Esophagus squamous epithelium (tissue), 5 donors: ENCODE measurements at regions not wholly inside any gene's neighbourhood (a gene's known extent, or its start where the extent isn't known, plus 50 kb on each side); places are given as distances from the start of the nearest gene placed in this dataset.

ENCODE experiments used
- DNase-seq: peaks from one replicate; lab custom pipeline; 2025; lab: John Stamatoyannopoulos, UW
- H3K27ac ChIP-seq, 4 donors: fragments of 200-600 bp; sonication (generic); one replicate each; pipeline ENCODE4 v1.5.1; 2016 to 2019; ENCODE audit warnings: mild to moderate bottlenecking in 1 of 4
- H3K27me3 ChIP-seq, 4 donors: fragments of 200-600 bp; sonication (generic); 1 replicate in 3 of 4; 2 replicates in 1 of 4; pipeline versions ENCODE4 v1.5.1 to v1.6.0; 2017 to 2021; ENCODE audit warnings: antibody characterized with exemption in 1 of 4
- H3K36me3 ChIP-seq, 3 donors: fragments of 200-600 bp; sonication (generic); one replicate each; pipeline ENCODE4 v1.5.1; 2016 to 2019
- H3K4me1 ChIP-seq, 3 donors: fragments of 200-600 bp; sonication (generic); one replicate each; pipeline ENCODE4 v1.5.1; 2017 to 2019
- H3K4me3 ChIP-seq, 4 donors: fragments of 200-600 bp; sonication (generic); 1 replicate in 3 of 4; 2 replicates in 1 of 4; pipeline ENCODE4 v1.5.1; 2016 to 2019; ENCODE audit warnings: mild to moderate bottlenecking in 2 of 4, moderate library complexity in 1 of 4
- H3K9me3 ChIP-seq, 3 donors: fragments of 200-600 bp; sonication (generic); one replicate each; pipeline ENCODE4 v1.5.1; 2016 to 2019
- POLR2A ChIP-seq, 4 donors: fragments of 450-650 bp; IDR thresholded peaks; one replicate each; pipeline ENCODE4 v1.6.1; 2017; ENCODE audit warnings: antibody characterized with exemption in 4 of 4, mild to moderate bottlenecking in 4 of 4, moderate library complexity in 3 of 4
- WGBS, 2 donors: methylation state at CpG; one replicate each; pipeline ENCODE4 v1.1.5; 2018; 5-methylcytosine and 5-hydroxymethylcytosine counted together
- intact Hi-C: fragments of 100-400 bp; cut with DNase I; formaldehyde crosslinking; loops from one replicate; pipeline ENCODE4 v1.15.0; 2022
- TF ChIP-seq, protein P1 (sequence below), 6 experiments: fragments of 450-650 bp in 4 of 6; fragments of 200-600 bp in 2 of 6; sonication (generic) in 2 of 6; IDR thresholded peaks; one replicate each; pipeline ENCODE4 v1.5.1; 2016 to 2019; ENCODE audit warnings: antibody characterized with exemption in 6 of 6, mild to moderate bottlenecking in 4 of 6, moderate library complexity in 4 of 6
- donor health status: DM: yes; HTN: yes; CAD: no.

DNA sequence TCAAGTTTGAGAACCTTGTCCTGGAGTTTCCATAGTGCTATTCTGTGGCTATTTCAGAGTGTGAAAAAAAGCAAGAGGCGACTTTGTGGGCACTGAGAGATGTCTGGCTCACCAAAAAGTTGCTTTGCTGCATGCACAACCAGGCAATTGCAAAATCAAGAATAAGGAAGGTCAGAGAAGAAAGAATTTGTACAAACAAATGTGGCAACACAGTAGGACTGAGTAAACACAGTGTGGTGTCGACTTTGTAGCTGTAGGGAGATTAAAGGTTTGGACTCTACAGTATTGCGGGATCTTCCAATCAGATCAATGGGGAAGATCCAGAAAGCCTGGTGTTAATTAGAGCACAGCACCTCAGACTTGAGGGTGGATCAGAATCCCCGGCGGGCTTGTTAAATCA is 88.1 kb upstream of the PLPP4 start:
- WGBS, 2 donors, result 65 to 67% methylated on average over 4 of the region's 5 CpGs
- Histone ChIP-seq H3K36me3 (no peaks in the 10 kb centered on the region), H3K27me3 (peaks cover 0 to 12% (median 0%) of the 10 kb centered on the region in 4 donors), H3K9me3 (no peaks in the 10 kb centered on the region), H3K4me1 (no peaks in the 10 kb centered on the region), H3K4me3 (no peak overlapping the region), H3K27ac (no peak overlapping the region)
- TF ChIP-seq, protein P1, sequence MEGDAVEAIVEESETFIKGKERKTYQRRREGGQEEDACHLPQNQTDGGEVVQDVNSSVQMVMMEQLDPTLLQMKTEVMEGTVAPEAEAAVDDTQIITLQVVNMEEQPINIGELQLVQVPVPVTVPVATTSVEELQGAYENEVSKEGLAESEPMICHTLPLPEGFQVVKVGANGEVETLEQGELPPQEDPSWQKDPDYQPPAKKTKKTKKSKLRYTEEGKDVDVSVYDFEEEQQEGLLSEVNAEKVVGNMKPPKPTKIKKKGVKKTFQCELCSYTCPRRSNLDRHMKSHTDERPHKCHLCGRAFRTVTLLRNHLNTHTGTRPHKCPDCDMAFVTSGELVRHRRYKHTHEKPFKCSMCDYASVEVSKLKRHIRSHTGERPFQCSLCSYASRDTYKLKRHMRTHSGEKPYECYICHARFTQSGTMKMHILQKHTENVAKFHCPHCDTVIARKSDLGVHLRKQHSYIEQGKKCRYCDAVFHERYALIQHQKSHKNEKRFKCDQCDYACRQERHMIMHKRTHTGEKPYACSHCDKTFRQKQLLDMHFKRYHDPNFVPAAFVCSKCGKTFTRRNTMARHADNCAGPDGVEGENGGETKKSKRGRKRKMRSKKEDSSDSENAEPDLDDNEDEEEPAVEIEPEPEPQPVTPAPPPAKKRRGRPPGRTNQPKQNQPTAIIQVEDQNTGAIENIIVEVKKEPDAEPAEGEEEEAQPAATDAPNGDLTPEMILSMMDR (IDR thresholded peaks at IDR 0.05), result no peak
- intact Hi-C loops, result no loop called here
- no peak for DNase-seq

DNA sequence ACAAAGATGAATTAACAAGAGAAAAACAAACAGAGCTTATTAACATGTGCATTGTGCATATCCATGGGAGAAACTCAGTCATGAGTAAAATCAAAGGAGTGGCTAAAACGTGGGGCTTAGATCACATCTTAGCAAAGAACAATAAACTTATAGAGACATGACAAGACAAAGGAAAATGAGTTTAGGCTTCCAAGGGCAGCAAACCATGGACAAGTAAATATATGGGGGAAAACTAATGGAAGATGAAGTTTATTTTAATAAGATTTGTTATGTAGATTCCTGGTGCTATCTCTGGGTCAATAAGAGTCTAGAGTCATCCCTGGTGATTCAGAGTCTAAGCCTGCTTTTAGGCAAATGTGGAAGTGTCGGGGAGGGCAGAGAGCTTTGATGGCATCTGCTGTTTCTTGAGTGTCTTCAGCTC is 87.2 kb upstream of the PLPP4 start:
- Histone ChIP-seq H3K9me3 (no peaks in the 10 kb centered on the region), H3K4me3 (no peak overlapping the region), H3K27me3 (peaks cover 0 to 12% (median 0%) of the 10 kb centered on the region in 4 donors), H3K4me1 (no peaks in the 10 kb centered on the region), H3K27ac (no peak overlapping the region), H3K36me3 (no peaks in the 10 kb centered on the region)
- no peak for DNase-seq
- intact Hi-C loops, result no loop called here
- 15 to 32% methylated on average over 2 of the region's 2 CpGs for WGBS, 2 donors
- no peak for TF ChIP-seq POLR2A (IDR thresholded peaks at IDR 0.05)
- TF ChIP-seq, protein P1 (IDR thresholded peaks at IDR 0.05), result no peak

DNA sequence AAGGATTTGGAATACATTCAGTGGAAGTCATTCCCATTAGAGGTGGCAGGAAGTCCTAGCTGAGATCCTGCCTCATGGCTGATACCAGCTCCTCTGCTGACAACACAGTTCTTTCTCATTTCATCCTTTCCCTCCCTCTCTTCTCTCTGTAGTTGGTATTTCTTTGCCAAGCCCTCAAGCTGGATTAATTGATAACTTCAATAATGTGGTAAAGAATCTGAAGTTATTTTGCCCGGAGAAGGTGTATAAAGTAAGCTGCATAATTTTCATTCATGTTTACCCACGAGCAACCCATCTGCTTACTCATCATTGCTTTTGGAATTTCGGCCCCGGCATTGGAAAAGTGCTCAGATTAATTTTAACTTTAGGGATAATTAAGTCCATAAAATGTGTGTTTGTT is 85.2 kb upstream of the PLPP4 start:
- Histone ChIP-seq H3K9me3 (no peaks in the 10 kb centered on the region), H3K27ac (no peak overlapping the region), H3K4me1 (no peaks in the 10 kb centered on the region), H3K4me3 (no peak overlapping the region), H3K36me3 (no peaks in the 10 kb centered on the region), H3K27me3 (peaks cover 0 to 12% (median 0%) of the 10 kb centered on the region in 4 donors)
- TF ChIP-seq POLR2A (IDR thresholded peaks at IDR 0.05), result no peak
- TF ChIP-seq, protein P1 (IDR thresholded peaks at IDR 0.05), result no peak
- WGBS, 2 donors, result 71 to 84% methylated on average over 4 of the region's 4 CpGs
- intact Hi-C loops, result no loop called here
- DNase-seq, result no peak

DNA sequence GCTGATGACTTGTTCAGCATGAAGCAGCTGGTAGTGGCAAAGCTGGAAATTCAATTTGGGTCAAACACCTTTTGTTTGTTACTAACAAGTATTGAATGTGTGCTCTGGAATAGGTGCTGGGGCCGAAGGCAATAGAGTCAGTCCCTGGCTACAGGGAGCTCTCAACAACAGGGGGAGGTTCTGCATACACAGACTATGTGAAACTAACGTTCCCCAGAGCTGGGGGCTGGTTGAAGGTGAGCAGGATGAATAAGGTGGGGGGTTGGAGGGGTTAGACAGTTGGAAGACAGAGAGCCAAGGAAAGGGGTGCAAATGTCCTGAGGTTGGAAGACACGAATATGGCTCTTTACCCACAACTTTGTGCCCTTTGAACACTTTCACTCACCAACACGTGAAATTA is 84.1 kb upstream of the PLPP4 start:
- H3K36me3 ChIP-seq, result no peaks in the 10 kb centered on the region
- no peaks in the 10 kb centered on the region for H3K9me3 ChIP-seq
- TF ChIP-seq, protein P1 (IDR thresholded peaks at IDR 0.05), result no peak
- no peak for TF ChIP-seq POLR2A (IDR thresholded peaks at IDR 0.05)
- no peak overlapping the region for H3K27ac ChIP-seq
- no peak overlapping the region for H3K4me3 ChIP-seq
- peaks cover 0 to 12% (median 0%) of the 10 kb centered on the region in 4 donors for H3K27me3 ChIP-seq
- DNase-seq, result no peak
- intact Hi-C loops, result no loop called here
- no peaks in the 10 kb centered on the region for H3K4me1 ChIP-seq
- WGBS, 2 donors, result 71 to 77% methylated on average over 4 of the region's 4 CpGs

DNA sequence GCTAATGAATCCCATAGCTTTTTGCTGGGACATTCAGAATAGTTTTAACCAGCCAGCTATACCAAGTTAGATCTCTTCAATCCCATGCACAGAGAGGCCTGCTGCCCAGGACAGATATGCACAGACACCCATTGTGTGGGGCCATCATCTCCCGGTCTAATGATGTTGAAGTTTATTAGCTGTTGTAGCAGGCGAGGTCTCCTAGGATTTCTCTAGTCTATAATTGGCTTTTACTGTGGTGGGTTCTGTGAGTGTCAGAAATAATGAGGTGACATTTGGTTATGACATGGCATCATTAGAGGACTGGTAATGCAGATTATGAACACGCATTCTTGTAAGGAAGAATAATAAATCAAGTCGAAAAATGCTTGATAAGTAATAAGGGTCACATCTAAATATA is 81.4 kb upstream of the PLPP4 start:
- no peaks in the 10 kb centered on the region for H3K36me3 ChIP-seq
- no peaks in the 10 kb centered on the region for H3K4me1 ChIP-seq
- WGBS, 2 donors, result 64 to 73% methylated on average over 4 of the region's 4 CpGs
- H3K4me3 ChIP-seq, result no peak overlapping the region
- H3K27me3 ChIP-seq, result no peaks in the 10 kb centered on the region
- DNase-seq, result no peak
- TF ChIP-seq POLR2A (IDR thresholded peaks at IDR 0.05), result no peak
- TF ChIP-seq, protein P1 (IDR thresholded peaks at IDR 0.05), result no peak
- intact Hi-C loops, result no loop called here
- no peaks in the 10 kb centered on the region for H3K9me3 ChIP-seq
- no peak overlapping the region for H3K27ac ChIP-seq
